ENCODE measurements at regions not wholly inside any gene's neighbourhood (a gene's known extent, or its start where the extent isn't known, plus 50 kb on each side); places are given as distances from the start of the nearest gene placed in this dataset.

- Histone ChIP-seq H3K27me3 (ENCODE audit: control insufficient read depth, extremely low read depth, insufficient read depth, low read length) (peaks cover 12% of the 10 kb centered on the region), H3K36me3 (ENCODE audit: control insufficient read depth in 2 of 2, extremely low read depth in 1 of 2, insufficient read depth in 2 of 2, low read length in 2 of 2) (no peaks in the 10 kb centered on the region), H3K27ac (ENCODE audit: control insufficient read depth, insufficient read depth, low read length) (no peak overlapping the region), H3K4me2 (ENCODE audit: control insufficient read depth, extremely low read depth, insufficient read depth, low read depth, low read length) (no peak overlapping the region), H3K4me3 (ENCODE audit: control insufficient read depth in 2 of 3, extremely low read depth in 1 of 3, insufficient read depth in 2 of 3, low read depth in 1 of 3, low read length in 3 of 3) (no peak overlapping the region), H3K4me1 (ENCODE audit: control insufficient read depth, extremely low read depth, insufficient read depth, low read length) (no peaks in the 10 kb centered on the region), H3K79me2 (ENCODE audit: control insufficient read depth, insufficient read depth, low read length) (no peaks in the 10 kb centered on the region), H3K9ac (ENCODE audit: control insufficient read depth, extremely low read depth, insufficient read depth, low read length) (no peak overlapping the region), H2AFZ (ENCODE audit: control insufficient read depth, low read length) (no peak overlapping the region), H3K9me1 (ENCODE audit: control insufficient read depth, extremely low read depth, insufficient read depth, low read length) (peaks cover 3% of the 10 kb centered on the region), H3K9me3 (ENCODE audit: control insufficient read depth, low read depth, low read length) (no peaks in the 10 kb centered on the region), H4K20me1 (ENCODE audit: control insufficient read depth, extremely low read depth, insufficient read depth, low read length) (no peaks in the 10 kb centered on the region)
- TF ChIP-seq, protein P1, sequence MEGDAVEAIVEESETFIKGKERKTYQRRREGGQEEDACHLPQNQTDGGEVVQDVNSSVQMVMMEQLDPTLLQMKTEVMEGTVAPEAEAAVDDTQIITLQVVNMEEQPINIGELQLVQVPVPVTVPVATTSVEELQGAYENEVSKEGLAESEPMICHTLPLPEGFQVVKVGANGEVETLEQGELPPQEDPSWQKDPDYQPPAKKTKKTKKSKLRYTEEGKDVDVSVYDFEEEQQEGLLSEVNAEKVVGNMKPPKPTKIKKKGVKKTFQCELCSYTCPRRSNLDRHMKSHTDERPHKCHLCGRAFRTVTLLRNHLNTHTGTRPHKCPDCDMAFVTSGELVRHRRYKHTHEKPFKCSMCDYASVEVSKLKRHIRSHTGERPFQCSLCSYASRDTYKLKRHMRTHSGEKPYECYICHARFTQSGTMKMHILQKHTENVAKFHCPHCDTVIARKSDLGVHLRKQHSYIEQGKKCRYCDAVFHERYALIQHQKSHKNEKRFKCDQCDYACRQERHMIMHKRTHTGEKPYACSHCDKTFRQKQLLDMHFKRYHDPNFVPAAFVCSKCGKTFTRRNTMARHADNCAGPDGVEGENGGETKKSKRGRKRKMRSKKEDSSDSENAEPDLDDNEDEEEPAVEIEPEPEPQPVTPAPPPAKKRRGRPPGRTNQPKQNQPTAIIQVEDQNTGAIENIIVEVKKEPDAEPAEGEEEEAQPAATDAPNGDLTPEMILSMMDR (optimal IDR thresholded peaks at IDR 0.05 in 1 of 3, IDR thresholded peaks at IDR 0.05 in 1 of 3, conservative IDR thresholded peaks at IDR 0.05 in 1 of 3; ENCODE audit: extremely low read depth in 1 of 3, insufficient read depth in 2 of 3, low read length in 3 of 3), result no peak
- no peak for TF ChIP-seq EZH2 (IDR thresholded peaks at IDR 0.05; ENCODE audit: low read length)
- FAIRE-seq, result no peak
- dilution Hi-C loops (cut with MboI; ENCODE audit: extremely low pct_ligation_motif_present, low sequenced_read_pairs), result no loop called here
- DNase-seq (ENCODE audit: low read depth, low spot score), result no peak
Measured at GRCh38 chr6:16973051-16973450, 128.8 kb upstream of the STMND1 start.

DNA sequence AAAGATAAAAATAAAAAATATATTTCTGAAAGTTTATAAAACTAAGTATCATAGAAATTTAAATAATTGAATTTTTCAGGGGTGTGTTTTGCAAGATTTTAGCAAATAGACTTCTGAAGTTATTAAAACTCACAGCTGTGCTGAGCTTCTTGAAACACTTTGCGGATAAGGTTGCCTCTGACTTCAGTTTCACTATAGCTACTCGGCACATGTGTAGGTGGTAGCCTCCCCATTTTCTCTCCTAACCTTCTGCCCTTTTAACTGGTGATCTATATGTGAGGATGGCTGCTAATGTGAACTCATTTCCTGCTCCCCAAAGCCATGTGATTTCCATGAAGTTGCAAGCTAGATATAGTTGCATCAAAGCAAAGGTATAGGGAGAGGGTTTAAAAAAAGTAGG is 129.3 kb upstream of the STMND1 start:
- no peak overlapping the region for H3K9ac ChIP-seq (ENCODE audit: control insufficient read depth, extremely low read depth, insufficient read depth, low read length)
- H3K9me1 ChIP-seq (ENCODE audit: control insufficient read depth, extremely low read depth, insufficient read depth, low read length), result peaks cover 3% of the 10 kb centered on the region
- H3K27ac ChIP-seq (ENCODE audit: control insufficient read depth, insufficient read depth, low read length), result no peak overlapping the region
- FAIRE-seq (no peak), DNase-seq (ENCODE audit: low read depth, low spot score) (no peak)
- TF ChIP-seq EZH2 (IDR thresholded peaks at IDR 0.05; ENCODE audit: low read length), result no peak
- TF ChIP-seq, protein P1 (optimal IDR thresholded peaks at IDR 0.05 in 1 of 3, IDR thresholded peaks at IDR 0.05 in 1 of 3, conservative IDR thresholded peaks at IDR 0.05 in 1 of 3; ENCODE audit: extremely low read depth in 1 of 3, insufficient read depth in 2 of 3, low read length in 3 of 3), result no peak
- no peaks in the 10 kb centered on the region for H3K9me3 ChIP-seq (ENCODE audit: control insufficient read depth, low read depth, low read length)
- H3K36me3 ChIP-seq (ENCODE audit: control insufficient read depth in 2 of 2, extremely low read depth in 1 of 2, insufficient read depth in 2 of 2, low read length in 2 of 2), result no peaks in the 10 kb centered on the region
- H4K20me1 ChIP-seq (ENCODE audit: control insufficient read depth, extremely low read depth, insufficient read depth, low read length), result no peaks in the 10 kb centered on the region
- H3K4me1 ChIP-seq (ENCODE audit: control insufficient read depth, extremely low read depth, insufficient read depth, low read length), result no peaks in the 10 kb centered on the region
- no peak overlapping the region for H3K4me3 ChIP-seq (ENCODE audit: control insufficient read depth in 2 of 3, extremely low read depth in 1 of 3, insufficient read depth in 2 of 3, low read depth in 1 of 3, low read length in 3 of 3)
- dilution Hi-C loops (cut with MboI; ENCODE audit: extremely low pct_ligation_motif_present, low sequenced_read_pairs), result no loop called here
- no peak overlapping the region for H3K4me2 ChIP-seq (ENCODE audit: control insufficient read depth, extremely low read depth, insufficient read depth, low read depth, low read length)
- H3K79me2 ChIP-seq (ENCODE audit: control insufficient read depth, insufficient read depth, low read length), result no peaks in the 10 kb centered on the region
- H3K27me3 ChIP-seq (ENCODE audit: control insufficient read depth, extremely low read depth, insufficient read depth, low read length), result peaks cover 10% of the 10 kb centered on the region
- H2AFZ ChIP-seq (ENCODE audit: control insufficient read depth, low read length), result no peak overlapping the region
